GM21360 (cell line): ENCODE measurements at regions not wholly inside any gene's neighbourhood (a gene's known extent, or its start where the extent isn't known, plus 50 kb on each side); places are given as distances from the start of the nearest gene placed in this dataset.

Source experiments
- ATAC-seq: cut with Tn5 transposase; IDR thresholded peaks from one replicate; pipeline ENCODE4 v1.9.1; 2021; ENCODE audit warnings: mild to moderate bottlenecking, moderate library complexity; ENCODE audit not compliant: unreplicated experiment

DNA sequence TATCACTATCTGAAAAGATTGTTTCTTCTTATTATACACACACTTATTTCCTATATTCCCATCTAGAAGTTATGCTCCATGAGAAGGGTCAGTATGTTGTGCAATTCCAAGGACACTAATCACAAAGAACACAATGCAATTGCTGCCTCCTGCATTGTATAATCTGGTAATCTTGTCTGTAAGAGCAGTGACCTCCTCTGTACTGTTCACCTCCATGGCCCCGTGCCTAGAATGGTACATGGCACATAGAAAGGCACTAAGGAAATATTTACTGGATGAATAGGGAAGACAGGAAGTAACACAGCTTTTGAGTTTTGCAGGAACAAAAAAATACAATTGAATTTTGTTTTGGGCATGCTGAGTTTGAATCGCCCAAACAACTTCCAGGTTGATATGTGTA lies 214.6 kb upstream of the SALL1 start:
- ATAC-seq, result no peak

GRCh38 chr16:51359141-51359955 lies 208.3 kb upstream of the SALL1 start:
- no peak for ATAC-seq

GRCh38 chr16:51357839-51358238 lies 206.8 kb upstream of the SALL1 start:
- ATAC-seq, result no peak

GRCh38 chr16:51355875-51356274 lies 204.8 kb upstream of the SALL1 start:
- no peak for ATAC-seq

DNA sequence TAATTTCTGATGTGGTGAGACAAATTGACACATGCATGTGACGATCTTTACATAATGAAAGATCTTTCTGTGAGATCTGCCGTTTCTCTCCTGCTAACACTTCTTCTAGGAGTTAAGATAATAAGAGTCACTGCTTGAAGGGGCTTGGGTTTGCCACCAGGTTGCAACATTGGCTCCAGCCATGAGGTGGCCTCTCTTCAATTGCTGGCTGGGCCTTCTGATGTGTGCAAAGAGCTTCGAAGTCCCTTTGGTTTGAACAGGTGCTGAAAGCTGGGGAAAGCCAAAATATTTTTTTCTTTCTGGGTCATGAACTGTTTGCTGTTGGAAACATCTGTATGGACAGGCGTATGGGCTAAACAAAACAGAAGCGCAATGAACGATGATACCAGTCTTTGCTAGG lies 204.1 kb upstream of the SALL1 start:
- ATAC-seq, result no peak

DNA sequence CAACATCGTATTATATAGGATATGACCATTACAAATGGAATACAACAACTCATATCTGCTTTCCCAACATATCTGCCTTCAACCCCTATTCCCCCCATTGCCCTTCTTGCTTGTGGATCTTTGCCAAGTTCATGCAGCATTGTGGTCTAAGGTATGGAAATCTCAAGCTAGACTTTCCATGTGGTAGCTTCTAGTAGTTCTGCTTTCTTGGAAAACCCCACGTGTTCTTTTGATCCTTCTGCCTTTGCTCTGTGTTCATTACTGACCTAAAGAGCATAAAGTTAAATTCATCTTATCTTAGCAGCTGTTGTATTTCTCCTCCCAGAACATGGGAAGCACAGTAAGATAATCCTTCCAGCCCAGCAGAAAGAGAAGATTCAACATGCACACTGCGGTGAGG lies 202.0 kb upstream of the SALL1 start:
- ATAC-seq, result no peak

DNA sequence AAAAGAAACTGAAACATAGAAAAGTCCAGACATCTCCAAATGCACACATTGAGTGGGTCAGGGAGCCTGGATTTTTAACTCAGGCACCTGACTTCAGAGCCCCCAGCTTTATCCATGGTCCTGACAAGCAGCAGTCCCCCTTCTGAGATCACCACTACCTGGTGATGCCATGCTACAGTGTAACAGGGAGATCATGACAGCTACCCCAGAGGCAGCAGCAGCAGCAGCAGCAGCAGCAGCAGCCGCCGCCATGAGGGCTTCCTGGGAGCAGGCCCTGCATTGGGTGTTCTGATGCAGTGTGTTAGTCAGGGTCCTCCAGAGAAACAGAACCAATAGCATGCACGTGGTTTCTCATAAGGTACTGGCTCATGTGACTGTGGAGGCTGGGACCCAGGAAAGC lies 198.6 kb upstream of the SALL1 start:
- no peak for ATAC-seq

DNA sequence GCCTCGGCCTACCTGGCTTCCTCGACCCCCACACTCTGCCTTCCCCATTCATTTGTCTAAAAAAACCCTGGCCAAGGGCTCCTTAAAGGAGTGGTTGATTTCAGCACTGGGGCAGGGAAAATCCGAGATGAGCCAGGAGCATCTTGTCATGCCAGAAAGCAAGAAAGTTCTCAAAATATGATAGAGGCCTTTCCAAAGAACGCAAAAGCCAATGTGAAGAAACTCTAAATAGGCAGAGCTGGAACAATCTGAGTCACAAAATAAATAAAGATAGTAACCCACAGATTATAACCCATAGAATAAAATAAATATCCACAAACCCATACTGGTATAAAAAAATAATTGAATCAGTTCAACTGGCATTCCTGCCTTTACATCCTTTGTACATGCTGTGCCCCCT lies 192.3 kb upstream of the SALL1 start:
- no peak for ATAC-seq

- no peak for ATAC-seq
Measured at GRCh38 chr16:51341204-51341603, 190.1 kb upstream of the SALL1 start.

GRCh38 chr16:51337662-51338061 lies 186.6 kb upstream of the SALL1 start:
- ATAC-seq, result no peak

- ATAC-seq, result no peak
Measured at GRCh38 chr16:51328733-51329132, 177.7 kb upstream of the SALL1 start.

- ATAC-seq, result no peak
Measured at GRCh38 chr16:51327001-51327400, 175.9 kb upstream of the SALL1 start.

DNA sequence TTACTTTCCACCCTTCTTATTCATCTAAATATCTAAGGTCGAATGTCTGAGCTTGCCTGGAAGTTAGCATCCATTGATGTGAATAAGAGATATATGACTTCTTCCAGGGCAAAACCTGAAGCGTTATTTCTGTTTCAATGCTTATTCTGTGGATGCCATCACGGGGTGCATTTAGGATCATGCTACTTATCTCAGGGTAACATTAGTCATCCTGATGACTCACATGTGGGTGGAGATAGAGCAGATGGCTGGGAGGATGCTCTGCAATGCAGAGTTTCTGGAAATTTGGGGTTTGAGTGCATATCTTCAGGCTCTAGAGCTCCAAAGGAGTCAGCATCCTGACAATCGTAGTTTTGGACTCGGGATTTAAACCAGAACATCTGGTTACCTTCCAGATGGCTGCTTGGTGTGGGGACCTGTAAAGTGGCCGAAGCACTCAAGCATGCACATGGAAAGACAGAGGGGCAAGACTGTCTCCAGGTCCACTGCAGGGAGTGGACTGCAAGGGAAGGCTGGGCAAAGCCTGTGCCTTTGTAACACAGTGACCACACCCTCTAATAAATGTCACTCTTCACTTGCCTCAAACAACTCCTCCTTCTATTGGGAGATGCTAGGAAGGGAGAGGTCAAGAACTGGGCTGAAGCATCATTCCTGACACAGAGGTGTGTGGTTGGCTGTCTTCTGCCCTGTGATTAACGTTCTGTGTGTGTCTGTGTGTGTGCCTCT lies 175.2 kb upstream of the SALL1 start:
- no peak for ATAC-seq

GRCh38 chr16:51321251-51321650 lies 170.2 kb upstream of the SALL1 start:
- ATAC-seq, result no peak

DNA sequence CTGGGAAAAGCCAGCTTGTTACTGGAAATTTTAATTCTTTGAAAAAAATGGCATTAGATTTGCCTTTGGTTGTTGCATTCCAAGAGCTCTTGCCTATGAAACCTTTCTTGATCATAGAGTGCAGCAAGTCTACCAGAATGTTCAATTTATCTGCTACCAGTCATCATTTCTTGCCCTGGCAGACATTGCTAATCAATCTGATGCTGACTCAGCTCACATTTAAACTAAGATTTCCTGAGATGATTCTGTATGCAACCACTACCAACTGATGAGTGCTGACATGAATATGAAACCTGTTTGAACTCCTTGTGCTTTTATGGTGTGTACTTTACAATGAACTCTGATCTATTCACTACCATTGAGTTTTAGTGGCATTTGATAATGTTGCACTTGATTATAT lies 166.5 kb upstream of the SALL1 start:
- no peak for ATAC-seq

DNA sequence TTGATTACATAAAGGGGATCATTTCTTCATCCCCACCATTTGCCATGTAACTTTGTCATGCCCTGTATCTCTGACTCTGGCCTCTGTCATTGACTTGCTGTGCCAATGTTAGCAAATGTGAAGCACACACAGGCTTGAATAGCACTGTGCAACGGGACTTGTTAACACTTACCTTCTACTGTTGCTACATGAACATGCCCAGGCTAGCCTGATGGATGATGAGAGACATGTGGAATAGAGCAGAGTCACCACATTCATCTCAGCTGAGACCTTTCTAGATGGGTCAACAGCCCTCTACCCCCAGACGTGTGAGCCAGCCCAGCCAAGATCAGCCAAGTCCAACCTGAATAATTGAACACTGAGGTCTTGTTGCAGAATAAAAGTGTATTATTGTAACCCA lies 162.1 kb upstream of the SALL1 start:
- no peak for ATAC-seq

DNA sequence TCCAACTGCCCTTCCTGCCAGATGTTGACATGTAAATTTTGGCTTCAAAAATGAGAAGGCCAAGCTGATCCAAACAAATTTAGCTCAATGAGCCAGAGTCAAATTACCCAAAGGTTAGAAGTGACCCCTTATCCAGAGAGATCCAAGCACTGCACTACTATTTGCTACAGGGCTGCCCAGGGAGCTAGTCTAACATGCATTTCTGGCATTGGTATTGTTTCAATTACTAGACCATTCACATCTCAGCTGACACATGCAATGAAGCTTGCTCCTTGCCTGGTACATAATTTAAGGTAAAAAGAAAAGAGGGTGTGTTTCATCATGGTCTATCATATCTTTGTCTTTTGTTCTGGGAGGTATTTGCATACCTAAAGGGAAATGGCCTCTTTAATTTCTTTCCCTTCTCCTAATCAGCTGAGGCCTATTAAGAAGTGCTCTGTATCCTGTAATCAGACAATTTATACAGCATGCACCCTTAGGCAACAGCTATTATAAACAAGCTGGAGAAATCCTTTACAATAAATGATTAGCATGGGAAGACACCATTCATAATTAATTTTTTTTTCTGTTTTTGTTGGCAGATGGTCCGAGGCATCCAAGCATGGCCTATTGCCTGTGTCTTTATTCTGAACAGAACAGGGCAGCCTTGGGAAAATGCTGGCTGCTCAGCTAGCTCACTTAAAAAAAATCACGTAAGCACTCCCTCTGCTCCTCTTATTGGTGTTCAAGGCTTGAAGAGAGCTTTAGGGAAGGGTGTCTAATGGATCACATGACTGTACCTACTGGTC lies 161.5 kb upstream of the SALL1 start:
- ATAC-seq, result no peak

GRCh38 chr16:51310159-51310558 lies 159.1 kb upstream of the SALL1 start:
- no peak for ATAC-seq

- no peak for ATAC-seq
Measured at GRCh38 chr16:51306886-51307595, 156.0 kb upstream of the SALL1 start.

GRCh38 chr16:51306116-51306515 lies 155.0 kb upstream of the SALL1 start:
- ATAC-seq, result no peak

- no peak for ATAC-seq
Measured at GRCh38 chr16:51305337-51305736, 154.3 kb upstream of the SALL1 start.
